GM21717 (cell line): ENCODE measurements at regions not wholly inside any gene's neighbourhood (a gene's known extent, or its start where the extent isn't known, plus 50 kb on each side); places are given as distances from the start of the nearest gene placed in this dataset.
A peak's percentile ranks its signal among the peaks of the same experiment; 100 is the strongest.
"Not testable (repeated sequence)": the region's sequence is repeated elsewhere in the genome, so short reads cannot be mapped to it uniquely, and the experiment has no call there.

ENCODE experiments used
- ATAC-seq: cut with Tn5 transposase; IDR thresholded peaks from one replicate; pipeline ENCODE4 v1.9.1; 2021; ENCODE audit warnings: mild to moderate bottlenecking, moderate library complexity; ENCODE audit not compliant: unreplicated experiment

DNA sequence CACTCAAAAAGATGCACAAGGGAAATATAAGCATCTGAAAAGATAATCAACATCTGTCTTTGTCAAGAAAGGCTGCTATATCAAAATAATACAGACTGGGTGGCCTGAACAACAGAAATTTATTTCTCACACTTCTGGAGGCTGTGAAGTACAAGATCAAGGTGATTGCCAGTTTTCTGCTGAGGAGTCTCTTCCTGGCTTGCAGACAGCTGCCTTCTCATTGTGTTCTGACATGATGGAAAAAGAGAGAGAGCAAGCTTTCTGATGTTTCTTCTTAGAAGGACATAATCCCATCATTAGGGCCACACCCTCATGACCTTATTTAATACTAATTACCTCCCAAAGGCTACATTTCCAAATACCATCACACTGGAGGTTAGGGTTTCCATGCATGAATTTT lies 1573.3 kb downstream of the SI start:
- ATAC-seq, result no peak

DNA sequence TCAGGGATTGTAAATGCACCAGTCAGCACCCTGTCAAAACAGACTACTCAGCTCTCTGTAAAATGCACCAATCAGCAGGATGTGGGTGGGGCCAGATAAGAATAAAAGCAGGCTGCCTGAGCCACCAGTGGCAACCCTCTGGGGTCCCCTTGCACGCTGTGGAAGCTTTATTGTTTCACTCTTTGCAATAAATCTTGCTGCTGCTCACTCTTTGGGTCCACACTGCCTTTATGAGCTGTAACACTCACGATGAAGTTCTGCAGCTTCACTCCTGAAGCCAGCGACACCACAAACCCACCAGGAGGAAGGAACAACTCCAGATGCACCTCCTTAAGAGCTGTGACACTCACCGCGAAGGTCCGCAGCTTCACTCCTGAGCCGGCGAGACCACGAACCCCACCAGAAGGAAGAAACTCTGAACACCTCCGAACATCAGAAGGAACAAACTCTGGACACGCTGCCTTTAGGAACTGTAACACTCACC lies 1578.5 kb downstream of the SI start:
- not testable (repeated sequence) for ATAC-seq

DNA sequence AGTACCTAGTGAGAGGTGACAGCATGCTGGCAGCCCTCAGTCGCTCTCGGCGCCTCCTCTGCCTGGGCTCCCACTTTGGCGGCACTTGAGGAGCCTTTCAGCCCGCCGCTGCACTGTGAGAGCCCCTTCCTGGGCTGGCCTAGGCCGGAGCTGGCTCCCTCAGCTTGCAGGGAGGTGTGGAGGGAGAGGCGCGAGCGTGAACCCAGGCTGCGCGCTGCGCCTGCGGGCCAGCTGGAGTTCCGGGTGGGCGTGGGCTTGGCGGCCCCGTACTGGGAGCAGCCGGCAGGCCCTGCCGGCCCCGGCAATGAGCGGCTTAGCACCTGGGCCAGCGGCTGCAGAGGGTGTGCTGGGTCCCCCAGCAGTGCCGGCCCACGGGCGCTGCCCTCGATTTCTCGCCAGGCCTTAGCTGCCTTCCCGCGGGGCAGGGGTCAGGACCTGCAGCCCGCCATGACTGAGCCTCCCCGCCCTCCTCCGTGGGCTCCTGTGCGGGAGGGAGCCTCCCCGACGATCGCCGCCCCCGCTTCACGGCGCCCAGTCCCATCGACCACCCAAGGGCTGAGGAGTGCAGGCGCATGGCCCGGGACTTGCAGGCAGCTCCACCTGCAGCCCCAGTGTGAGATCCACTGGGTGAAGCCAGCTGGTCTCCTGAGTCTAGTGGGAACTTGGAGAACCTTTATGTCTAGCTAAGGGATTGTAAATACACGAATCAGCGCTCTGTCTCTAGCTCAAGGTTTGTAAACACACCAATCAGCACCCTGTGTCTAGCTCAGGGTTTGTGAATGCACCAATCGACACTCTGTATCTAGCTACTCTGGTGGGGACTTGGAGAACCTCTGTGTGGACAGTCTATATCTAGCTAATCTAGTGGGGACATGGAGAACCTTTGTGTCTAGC lies 1579.2 kb downstream of the SI start:
- not testable (repeated sequence) for ATAC-seq

DNA sequence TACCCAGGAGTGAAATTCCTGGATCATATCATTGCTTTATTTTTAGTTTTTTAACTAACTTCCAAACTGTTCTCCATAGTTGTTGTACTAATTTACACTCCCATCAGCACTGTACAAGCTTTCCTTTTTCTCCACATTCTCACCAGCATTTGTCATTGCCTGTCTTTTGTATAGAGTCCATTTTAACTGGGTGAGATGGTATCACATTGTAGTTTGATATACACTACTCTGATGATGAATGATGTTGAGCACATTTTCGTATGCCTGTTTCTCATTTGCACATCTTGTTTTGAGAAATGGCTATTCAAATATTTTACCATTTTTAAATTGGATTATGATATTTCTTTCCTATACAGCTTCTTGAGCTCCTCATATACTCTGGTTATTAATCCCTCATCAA lies 1586.6 kb downstream of the SI start:
- ATAC-seq, result no peak

DNA sequence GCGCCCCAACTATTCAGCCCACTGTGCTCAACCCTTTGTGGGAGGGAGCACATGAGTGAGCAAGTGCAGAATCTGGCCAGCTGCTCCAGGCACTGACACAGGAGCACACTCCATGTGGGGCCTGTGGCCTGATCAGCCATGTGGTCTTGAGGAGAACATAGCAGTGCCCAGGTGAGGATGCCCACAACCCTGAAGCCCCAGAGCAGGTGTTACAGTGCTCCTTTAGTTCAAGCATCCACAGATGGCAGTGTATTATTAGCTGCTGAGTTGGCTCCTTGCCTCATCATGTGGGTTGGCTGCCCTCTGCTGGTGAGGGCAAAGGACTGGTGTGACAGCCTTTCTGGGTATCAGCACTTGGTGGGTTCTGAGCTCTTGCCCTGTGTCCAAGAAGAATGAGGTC lies 1588.2 kb downstream of the SI start:
- peak; percentile 94 for ATAC-seq

DNA sequence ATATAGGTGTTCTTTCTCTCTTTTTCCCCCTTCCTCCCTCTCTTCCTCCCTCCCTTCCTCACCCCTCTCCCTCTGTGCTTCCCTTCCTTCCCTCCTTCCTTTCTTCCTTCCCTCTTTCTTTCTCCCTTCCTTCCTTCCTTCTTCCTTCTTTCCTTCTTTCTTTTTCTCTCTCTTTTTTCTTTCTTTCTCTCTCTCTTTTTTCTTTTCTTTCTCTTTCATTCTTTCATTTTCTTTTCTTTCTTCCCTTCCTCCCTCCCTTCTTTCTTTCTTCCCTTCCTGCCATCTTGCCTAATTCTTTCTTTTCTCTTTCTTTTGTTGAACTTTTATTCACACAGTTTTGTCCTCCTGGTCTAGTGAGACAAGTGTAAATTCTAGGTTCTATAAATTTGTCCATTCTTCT lies 1595.6 kb downstream of the SI start:
- ATAC-seq, result no peak

DNA sequence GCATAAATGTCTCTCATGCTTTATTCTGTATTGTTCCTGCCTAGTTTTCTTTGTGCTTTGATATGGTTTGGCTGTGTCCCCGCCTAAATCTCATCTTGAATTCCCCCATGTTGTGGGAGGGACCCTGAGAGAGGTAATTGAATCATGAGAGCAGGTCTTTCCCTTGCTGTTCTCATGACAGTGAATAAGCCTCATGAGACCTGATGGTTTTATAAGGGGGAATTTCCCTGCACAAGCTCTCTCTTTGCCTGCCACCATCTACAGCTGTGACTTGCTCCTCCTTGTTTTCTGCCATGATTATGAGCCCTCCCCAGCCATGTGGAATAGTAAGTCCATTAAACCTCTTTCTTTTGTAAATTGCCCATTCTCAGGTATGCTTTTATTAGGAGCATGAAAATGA lies 1596.6 kb downstream of the SI start:
- ATAC-seq, result no peak

DNA sequence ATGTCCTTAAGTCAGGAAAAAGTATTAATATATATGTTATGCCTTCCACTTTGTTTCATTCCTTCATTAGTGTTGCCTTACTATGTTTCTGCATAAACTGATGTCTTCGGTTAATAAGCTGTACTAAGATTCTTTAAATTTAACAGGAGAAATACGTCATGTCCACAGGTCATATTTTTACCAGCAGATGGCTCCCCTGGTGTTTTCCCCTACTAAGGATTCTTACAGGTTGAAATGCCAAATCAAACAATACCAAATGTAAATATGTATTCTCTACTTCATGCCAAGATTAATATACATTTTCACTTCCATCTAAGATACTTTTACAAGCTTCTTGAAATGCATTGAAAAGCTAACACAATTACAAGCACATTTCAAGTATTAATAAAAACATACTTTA lies 1602.1 kb downstream of the SI start:
- no peak for ATAC-seq

DNA sequence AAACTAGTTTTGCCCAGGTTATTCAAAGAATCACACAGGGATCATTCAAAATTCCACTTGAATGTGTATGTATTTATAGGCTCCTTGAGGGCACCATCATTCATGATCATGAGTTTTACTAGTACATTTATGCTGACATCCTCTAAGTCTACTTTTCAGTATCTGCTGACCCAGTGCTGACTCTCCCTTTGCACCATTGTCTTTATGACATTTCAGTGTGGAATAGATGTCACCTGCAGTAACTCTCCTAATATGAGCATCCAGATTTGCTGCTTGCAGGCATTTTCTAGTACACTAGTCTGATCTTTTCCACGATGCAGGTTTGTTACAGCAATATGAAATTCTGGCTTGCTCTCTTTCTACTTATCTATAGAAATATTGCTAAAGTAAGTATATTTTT lies 1603.5 kb downstream of the SI start:
- no peak for ATAC-seq

DNA sequence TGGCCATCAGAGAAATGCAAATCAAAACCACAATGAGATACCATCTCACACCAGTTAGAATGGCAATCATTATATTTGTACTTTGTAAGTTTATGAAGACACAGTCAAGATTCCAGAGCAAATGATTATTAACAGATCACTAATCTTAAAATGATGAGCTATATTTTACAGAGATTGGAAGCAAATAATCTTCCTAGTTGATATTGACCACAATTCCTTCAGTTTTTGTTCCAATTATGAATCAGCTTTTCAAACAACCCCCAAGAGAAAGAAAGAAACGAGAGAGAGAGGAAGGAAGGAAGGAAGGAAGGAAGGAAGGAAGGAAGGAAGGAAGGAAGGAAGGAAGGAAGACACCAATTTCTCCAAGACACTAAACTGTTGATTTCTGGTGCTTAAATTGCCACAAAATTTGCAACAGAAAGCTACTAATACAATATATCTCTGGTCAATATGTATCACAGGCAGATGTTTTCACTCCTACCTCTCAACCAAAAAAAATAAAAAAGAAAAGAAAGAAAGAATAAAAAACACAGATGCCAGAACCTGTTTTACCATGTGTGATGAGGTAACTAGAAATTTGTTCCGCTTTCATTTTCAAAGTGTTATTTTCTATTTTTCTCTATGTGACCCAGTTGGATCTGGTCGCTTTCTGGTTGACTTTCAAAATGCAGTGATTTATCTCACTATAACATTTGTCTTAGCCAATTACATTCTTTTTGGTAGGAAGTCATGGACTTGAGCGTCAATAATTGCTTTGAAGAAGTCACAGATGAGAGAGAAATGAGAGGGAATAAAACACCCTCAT lies 1609.6 kb downstream of the SI start:
- ATAC-seq, result no peak

DNA sequence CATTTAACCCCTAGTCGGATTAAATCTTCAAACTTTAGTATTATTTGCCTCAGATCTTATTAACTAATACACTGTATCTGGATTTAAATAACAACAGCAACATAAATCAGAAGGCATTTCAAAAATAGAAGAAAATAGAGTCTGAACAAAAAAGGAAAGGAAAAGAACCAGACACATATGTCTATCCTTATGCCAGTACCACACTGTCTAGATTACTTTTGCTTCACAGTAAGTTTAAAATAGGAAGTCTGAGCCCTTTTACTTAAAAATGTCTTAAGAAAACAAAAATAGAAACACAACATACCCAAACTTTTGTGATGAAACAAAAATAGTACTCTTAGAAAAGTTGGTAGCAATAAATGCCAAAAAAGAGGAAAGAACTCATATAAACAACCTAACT lies 1615.8 kb downstream of the SI start:
- ATAC-seq, result no peak

DNA sequence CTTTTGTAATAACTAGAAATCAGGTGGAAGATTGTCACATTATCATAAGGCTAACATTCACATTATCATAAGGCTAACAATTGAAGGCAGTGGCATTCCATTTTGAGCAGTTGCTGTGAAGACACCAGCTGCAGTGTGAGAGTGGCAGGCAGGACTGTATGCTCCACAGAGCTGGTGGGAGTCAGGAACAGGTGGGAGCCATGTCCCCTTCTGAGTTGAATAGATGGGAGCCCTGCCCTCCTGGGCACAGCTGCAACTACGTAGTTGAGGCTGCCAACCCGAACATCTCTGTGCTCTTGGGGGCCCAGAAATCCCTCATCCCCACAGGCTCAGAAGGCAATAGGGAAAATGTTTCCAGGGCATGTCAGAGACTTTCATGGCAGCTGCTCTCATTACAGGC lies 1627.6 kb downstream of the SI start:
- no peak for ATAC-seq

DNA sequence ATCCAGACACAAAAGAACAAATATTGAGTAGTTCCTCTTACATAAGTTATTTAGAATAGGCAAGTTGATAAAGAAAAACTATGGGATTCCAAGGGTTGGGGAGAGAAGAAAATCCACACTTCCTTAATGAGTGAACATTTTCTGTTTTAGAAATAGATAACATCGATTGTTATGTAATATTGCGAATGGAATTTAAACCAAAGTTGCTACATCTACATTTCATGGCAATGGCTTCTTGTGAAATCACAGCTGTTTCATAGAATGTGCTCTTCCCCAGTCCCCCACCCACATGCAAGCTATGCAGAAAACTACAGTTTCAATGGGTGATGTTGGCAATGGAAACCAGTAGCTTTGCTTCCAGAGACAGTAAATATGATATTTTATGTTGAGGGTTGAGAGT lies 1639.5 kb downstream of the SI start:
- no peak for ATAC-seq

DNA sequence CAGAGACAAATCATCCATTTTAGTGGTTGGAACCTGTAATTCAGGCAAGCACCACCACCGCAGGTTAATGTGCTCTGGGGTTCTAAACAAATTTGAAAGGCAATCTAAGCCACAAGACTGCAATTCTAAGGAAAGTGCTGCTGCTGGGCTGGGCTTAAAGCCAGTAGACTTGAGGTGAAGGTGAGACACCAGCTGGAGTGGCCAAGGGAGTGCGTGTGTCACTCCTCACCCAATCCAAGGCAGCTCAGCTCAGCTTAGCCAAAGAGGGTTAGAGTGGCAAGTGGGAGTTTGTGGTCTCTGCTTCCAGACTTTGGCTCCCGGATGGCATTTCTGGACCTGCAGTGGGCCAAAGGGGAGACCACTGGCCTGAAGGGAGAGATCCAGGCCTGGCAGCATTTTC lies 1655.6 kb downstream of the SI start:
- no peak for ATAC-seq

DNA sequence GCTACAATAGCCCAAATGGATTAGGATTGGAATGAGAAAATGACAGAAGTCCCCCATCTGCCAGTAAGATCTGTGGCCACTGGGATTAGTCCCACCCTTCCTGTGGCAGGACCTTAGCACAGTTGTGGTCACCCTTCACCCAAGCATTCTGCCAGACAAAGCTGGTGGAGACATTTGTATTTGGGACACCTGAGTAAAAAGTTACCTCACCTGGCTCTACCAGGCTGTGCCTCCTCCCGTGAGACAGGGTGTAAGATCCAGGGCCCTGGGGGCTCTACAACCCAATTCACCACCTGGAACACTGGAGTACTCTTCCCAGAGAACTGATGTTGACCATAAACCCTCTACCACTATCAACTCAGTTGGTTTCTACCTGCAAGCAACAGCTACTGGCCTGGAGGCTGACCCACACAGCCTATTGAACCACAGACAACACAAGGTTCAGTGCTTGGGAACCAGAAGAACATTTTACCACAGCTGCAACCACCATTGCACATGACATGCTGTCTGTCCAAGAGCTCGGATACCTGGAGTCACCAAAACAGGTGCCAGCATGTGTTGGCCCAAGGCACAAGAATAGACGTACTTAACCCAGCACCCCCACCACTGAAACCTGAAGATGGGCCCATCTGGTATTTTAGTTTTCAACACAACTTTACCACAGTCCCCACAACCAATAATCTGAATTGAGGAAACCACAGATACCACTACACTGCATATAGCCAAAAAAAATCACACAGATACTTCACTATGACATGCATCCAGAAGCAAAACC lies 1686.7 kb downstream of the SI start:
- no peak for ATAC-seq

DNA sequence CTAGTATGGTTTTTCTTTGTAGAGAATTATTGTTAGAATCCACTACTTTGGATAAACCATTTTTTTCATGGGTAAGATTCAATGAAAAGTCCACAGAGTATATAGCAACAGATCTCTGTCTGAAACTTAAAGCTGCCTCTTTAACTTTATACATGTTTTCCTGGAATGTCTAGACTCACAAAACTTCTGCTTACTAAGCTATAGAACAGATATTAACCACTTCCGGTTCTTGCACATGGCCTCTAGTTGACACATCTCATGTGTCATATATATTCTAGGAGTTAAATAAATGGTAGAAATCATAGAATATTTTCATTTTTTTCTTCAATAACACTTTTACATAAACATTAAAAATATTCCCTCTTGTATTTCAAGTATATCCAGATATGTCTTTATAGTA lies 1693.9 kb downstream of the SI start:
- ATAC-seq, result no peak

DNA sequence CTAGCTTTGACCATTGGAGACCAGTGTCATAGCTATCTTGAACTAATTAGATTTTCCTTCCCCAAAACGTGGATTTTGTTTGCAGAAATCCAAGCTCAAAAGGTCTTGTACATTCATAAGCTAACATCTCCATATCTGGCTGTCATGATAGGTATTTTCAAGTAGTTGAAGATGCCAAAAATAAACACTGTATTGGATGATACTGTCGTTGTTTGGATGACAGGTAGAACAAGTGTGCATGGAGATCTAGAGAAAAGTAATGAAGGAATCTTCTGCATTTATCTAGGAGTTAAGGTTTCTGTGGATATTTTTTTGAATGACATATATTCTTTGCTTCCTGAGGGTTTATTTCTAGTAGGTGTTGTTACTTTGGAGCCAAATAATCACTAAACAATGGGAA lies 1696.1 kb downstream of the SI start:
- no peak for ATAC-seq

DNA sequence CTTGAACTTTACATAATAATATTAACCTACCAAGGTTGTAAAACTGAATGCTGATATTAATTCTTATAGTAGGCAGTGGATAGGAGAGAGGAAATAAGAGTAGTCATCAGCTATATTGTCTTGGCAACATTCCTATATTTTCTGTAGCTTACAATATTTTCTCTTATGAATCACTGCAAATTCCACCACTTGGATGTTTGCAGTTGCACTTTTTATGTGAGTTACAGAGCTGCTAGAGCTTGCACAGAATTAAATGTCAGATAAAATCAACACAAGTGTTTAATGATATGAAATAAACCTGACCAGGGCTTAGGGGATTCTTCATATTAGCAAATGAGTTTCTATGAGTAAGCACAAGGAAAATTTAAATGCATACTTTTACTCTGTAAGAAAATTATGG lies 1710.1 kb downstream of the SI start:
- ATAC-seq, result no peak

DNA sequence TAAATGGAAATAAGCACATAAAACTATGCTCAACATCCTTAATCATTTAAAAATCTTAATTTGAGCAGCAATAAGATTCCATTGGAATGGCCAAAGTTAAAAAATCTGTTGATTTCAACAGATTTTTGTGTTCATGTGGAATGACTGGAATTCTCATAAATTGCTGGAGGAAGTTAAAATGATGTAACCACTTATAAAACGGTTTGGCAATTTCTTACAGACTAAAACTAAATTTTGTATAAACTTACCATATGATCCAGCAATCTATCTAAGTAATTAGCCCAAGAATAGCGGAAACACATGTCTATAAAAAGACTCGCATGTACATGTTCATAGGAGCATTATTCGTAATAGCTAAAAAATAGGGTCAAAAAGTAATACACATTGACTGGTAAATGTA lies 1713.6 kb downstream of the SI start:
- ATAC-seq, result no peak

DNA sequence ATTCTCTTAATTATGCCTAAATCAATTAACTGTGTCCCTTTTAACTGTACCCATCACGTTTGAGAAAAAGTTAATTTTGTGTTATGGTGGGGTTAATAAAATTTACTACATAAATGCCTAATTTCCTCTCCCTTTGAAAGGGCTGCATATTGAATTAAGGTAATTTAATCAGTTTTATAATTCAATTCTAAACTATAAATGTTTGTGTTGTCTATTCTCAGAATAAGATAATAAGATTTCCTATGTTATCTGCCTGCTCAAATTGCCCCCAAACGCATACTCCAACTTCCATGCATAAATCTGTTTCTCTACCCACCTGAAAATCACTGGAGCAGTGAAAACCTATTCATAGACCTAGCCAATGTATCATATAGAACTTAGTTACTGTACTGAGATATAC lies 1716.1 kb downstream of the SI start:
- ATAC-seq, result no peak

DNA sequence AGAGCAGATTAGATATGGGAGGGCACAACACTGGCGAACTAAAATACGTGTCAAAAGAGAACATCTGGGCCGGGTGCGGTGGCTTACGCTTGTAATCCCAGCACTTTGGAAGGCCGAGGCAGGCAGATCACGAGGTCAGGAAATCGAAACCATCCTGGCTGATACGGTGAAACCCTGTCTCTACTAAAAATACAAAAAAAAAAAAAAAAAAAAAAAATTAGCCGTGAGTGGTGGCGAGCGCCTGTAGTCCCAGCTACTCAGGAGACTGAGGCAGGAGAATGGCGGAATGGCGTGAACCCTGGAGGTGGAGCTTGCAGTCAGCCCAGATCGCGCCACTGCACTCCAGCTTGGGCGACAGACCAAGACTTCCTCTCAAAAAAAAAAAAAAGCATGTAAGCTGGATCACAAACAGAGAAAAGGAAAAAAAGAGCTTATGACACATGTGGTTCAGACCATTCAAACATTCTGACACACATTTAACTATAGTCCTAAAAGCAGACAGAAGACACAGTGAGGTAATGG lies 1716.9 kb downstream of the SI start:
- not testable (repeated sequence) for ATAC-seq
